VCaP (cell line): ENCODE measurements at regions not wholly inside any gene's neighbourhood (a gene's known extent, or its start where the extent isn't known, plus 50 kb on each side); places are given as distances from the start of the nearest gene placed in this dataset.

Experiments used
- H3K27ac ChIP-seq: fragments of 450-650 bp; 2 replicates; pipeline ENCODE4 v1.5.1; 2017
- CTCF ChIP-seq: fragments of 450-650 bp; conservative IDR thresholded peaks from 2 replicates; pipeline ENCODE4 v1.5.1; 2017; ENCODE audit warnings: mild to moderate bottlenecking, moderate library complexity

- no peak for TF ChIP-seq CTCF
- peak overlapping the region; percentile 74 for H3K27ac ChIP-seq
Measured at GRCh38 chr2:177138823-177139222, 73.8 kb upstream of the HNRNPA3 start.

- no peak for TF ChIP-seq CTCF
- no peak overlapping the region for H3K27ac ChIP-seq
Measured at GRCh38 chr2:177141866-177142265, 70.7 kb upstream of the HNRNPA3 start.

GRCh38 chr2:177143444-177143843 lies 69.2 kb upstream of the HNRNPA3 start:
- H3K27ac ChIP-seq, result no peak overlapping the region
- TF ChIP-seq CTCF, result no peak

- H3K27ac ChIP-seq, result peak overlapping the region; percentile 61
- peak; percentile 78 for TF ChIP-seq CTCF
Measured at GRCh38 chr2:177147093-177147694, 65.4 kb upstream of the HNRNPA3 start.

GRCh38 chr2:177147834-177148445 lies 64.7 kb upstream of the HNRNPA3 start:
- no peak for TF ChIP-seq CTCF
- peak overlapping the region; percentile 61 for H3K27ac ChIP-seq

GRCh38 chr2:177148477-177149154 lies 64.0 kb upstream of the HNRNPA3 start:
- TF ChIP-seq CTCF, result peak; percentile 95
- peak overlapping the region; percentile 61 for H3K27ac ChIP-seq

- peak overlapping the region; percentile 61; the same call in 1 of the 2 replicates for H3K27ac ChIP-seq
- TF ChIP-seq CTCF, result peak; percentile 70
Measured at GRCh38 chr2:177149155-177149503, 63.5 kb upstream of the HNRNPA3 start.
